NCI-H2196 treated with DMSO at 0.1 percent for 48 hours (cell line): ENCODE measurements at regions not wholly inside any gene's neighbourhood (a gene's known extent, or its start where the extent isn't known, plus 50 kb on each side); places are given as distances from the start of the nearest gene placed in this dataset.

Source experiments
- DNase-seq: peaks from one replicate; lab custom pipeline; 2025; ENCODE audit not compliant: unreplicated experiment; lab: John Stamatoyannopoulos, UW

GRCh38 chr13:40863723-40864122, 74.3 kb downstream of the SLC25A15 start:
- no peak for DNase-seq

GRCh38 chr13:40874138-40874779, 84.8 kb downstream of the SLC25A15 start:
- no peak for DNase-seq

GRCh38 chr13:40875044-40875443, 85.6 kb downstream of the SLC25A15 start:
- no peak for DNase-seq

GRCh38 chr13:40875583-40875982, 86.2 kb downstream of the SLC25A15 start:
- DNase-seq: no peak

GRCh38 chr13:40876020-40876738, 86.8 kb downstream of the SLC25A15 start:
- peak; percentile 11 for DNase-seq

- no peak for DNase-seq
Observed at GRCh38 chr13:40878321-40878720, 88.9 kb downstream of the SLC25A15 start.

- no peak for DNase-seq
Observed at GRCh38 chr13:40878823-40879222, 89.4 kb downstream of the SLC25A15 start.
